ENCODE measurements at regions not wholly inside any gene's neighbourhood (a gene's known extent, or its start where the extent isn't known, plus 50 kb on each side); places are given as distances from the start of the nearest gene placed in this dataset.

DNA sequence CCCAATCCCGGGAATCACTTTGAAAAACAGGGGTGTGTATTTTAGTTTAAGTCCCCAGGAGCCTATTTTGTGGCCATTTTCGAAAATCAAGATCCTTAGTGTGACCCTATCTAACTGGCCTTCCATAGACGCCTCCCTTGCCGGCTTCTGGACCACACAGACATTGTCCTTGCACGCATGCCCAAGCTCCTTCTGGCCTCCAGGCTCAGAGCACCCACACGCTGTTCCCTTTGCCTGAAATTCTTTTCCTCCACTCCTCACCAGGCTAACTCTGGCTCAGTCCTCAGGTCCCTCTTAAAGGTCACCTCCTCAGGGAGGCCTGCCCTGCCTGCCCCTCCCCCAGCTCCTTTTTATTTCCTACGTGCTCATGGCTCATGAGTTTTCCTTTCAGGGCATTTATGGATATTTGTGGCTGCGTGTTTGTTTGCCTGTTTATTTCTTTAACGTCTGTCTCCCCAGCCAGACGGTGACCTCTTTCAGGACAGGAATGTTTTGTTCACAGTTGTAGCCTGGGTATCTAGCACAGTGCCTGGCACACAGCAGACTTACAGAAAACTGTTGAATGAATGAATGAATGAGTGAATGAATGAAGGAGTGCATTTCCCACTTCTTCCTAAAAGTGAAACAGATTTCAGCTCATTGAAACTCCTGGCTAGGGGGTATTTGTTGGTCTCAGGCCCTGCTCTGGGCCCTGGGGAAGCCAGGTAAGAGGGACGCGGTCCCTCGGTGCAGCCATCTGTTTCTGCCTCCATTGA lies 79.1 kb upstream of the IER5L start:
- TF ChIP-seq POLR2A (IDR thresholded peaks at IDR 0.05): no peak
- TF ChIP-seq, protein P1, sequence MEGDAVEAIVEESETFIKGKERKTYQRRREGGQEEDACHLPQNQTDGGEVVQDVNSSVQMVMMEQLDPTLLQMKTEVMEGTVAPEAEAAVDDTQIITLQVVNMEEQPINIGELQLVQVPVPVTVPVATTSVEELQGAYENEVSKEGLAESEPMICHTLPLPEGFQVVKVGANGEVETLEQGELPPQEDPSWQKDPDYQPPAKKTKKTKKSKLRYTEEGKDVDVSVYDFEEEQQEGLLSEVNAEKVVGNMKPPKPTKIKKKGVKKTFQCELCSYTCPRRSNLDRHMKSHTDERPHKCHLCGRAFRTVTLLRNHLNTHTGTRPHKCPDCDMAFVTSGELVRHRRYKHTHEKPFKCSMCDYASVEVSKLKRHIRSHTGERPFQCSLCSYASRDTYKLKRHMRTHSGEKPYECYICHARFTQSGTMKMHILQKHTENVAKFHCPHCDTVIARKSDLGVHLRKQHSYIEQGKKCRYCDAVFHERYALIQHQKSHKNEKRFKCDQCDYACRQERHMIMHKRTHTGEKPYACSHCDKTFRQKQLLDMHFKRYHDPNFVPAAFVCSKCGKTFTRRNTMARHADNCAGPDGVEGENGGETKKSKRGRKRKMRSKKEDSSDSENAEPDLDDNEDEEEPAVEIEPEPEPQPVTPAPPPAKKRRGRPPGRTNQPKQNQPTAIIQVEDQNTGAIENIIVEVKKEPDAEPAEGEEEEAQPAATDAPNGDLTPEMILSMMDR (IDR thresholded peaks at IDR 0.05): no peak
- Histone ChIP-seq H3K4me1 (peaks cover 6 to 50% (median 32%) of the 10 kb centered on the region in 12 donors), H3K27ac (peak overlapping the region in 3 of 12 donors; percentile 4 to 62 (median 49)), H3K4me3 (no peak overlapping the region), H3K36me3 (no peaks in the 10 kb centered on the region), H3K27me3 (peaks cover 0 to 16% (median 0%) of the 10 kb centered on the region in 9 donors), H3K9me3 (no peaks in the 10 kb centered on the region)
- WGBS, 4 donors: 84 to 90% (median 87%) methylated on average over 13 of the region's 13 CpGs
- DNase-seq (peak in 3 of 5 donors; percentile 13 to 26 (median 20)), ATAC-seq (no peak)
- intact Hi-C loops (cut with DNase I): loop anchor here in 5 of 10 donors (5.0 to 10.0 kb wide), 4 partner anchors 75 to 225 kb away; partner anchors contain the start of gene IER5L (in 2 of the 5)

DNA sequence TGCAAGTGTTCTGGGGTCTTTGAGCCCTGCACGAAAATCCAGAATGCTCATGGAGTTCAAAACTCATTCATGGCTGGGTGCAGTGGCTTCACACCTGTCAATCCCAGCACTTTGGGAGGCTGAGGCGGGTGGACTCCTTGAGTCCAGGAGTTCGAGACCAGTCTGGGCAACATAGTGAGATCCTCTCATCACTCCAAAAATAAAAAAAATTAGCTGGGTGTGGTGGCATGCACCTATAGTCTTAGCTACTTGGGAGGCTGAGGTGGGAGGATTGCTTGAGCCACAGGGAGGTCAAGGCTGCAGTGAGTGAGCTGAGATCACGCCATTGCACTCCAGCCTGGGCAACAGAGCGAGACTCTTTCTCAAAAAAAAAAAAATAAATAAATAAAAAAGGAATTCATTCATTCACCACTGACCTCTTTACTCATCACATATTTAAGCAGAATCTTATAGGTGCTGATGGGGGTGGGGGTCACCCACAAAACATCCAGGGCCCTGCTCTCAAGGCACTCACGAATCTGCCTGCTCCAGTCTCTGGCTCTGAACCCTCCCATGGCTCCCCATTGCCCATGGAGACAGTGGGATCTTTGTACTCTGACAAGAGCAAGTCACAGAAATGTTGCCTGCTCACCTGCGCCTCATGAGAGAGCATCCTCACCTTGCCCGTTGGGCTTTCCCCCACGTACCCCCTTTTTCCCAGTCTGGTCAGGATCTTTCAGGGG lies 76.7 kb upstream of the IER5L start:
- H3K36me3 ChIP-seq: no peaks in the 10 kb centered on the region
- intact Hi-C loops (cut with DNase I): loop anchor here in 7 of 10 donors (5.0 to 10.0 kb wide), 6 partner anchors 37 to 228 kb away; partner anchors contain the start of gene IER5L (in 4 of the 7)
- no peaks in the 10 kb centered on the region for H3K9me3 ChIP-seq
- H3K4me3 ChIP-seq: peak overlapping the region in 1 of 12 donors; percentile 20
- ATAC-seq: no peak
- no peak for TF ChIP-seq POLR2A (IDR thresholded peaks at IDR 0.05)
- TF ChIP-seq, protein P1 (IDR thresholded peaks at IDR 0.05): no peak
- WGBS, 4 donors: 77 to 90% (median 81%) methylated on average over 9 of the region's 9 CpGs
- peak overlapping the region in 11 of 12 donors; percentile 67 to 96 (median 87) for H3K27ac ChIP-seq
- DNase-seq: peak in 2 of 5 donors; percentile 21 to 35
- peaks cover 6 to 46% (median 29%) of the 10 kb centered on the region in 12 donors for H3K4me1 ChIP-seq
- H3K27me3 ChIP-seq: peaks cover 0 to 16% (median 0%) of the 10 kb centered on the region in 9 donors

DNA sequence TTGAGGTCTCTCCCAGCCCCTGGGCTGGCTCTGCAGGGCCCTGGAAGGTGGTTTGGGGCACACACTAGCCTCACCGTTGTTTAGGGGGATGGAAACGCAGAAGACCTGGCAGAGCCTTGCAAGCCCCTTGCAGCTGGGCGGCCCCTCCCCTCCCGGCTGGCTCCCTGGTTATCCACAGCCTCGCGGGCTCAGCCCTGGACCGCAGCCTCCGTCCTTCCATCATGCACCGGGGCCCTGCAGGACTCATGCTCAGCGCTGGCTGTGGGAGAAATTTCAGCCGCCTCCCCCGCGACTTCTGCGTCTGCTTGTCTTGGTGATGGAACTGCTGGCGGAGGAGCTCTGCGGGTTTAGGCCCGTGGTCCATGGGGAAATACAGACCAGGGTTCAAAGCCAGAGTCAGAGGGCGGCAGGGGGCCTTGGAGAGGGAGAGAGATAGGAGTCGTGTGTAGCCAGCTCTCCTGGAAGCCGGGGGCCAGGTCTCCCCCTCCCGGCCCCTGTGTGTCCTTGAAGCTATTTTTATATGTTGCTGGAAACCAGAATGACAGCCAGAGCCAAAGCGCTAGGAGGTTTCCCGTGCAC lies 75.8 kb upstream of the IER5L start:
- DNase-seq (peak; percentile 82 to 88 (median 85)), ATAC-seq (peak; percentile 79 to 86 (median 81))
- Histone ChIP-seq H3K36me3 (no peaks in the 10 kb centered on the region), H3K27me3 (peaks cover 0 to 10% (median 0%) of the 10 kb centered on the region in 9 donors), H3K4me1 (peaks cover 4 to 40% (median 26%) of the 10 kb centered on the region in 12 donors), H3K27ac (peak overlapping the region; percentile 55 to 96 (median 85)), H3K9me3 (no peaks in the 10 kb centered on the region), H3K4me3 (peak overlapping the region in 9 of 12 donors; percentile 7 to 27 (median 19))
- no peak for TF ChIP-seq POLR2A (IDR thresholded peaks at IDR 0.05)
- TF ChIP-seq, protein P1 (IDR thresholded peaks at IDR 0.05): peak in 3 of 12 donors; percentile 15 to 23 (median 15)
- intact Hi-C loops (cut with DNase I): loop anchor here in 5 of 10 donors (5.0 to 10.0 kb wide), 3 partner anchors 37 to 79 kb away; partner anchors contain the start of gene IER5L (in 4 of the 5)
- 10 to 13% (median 11%) methylated on average over 10 to 23 of the region's 23 CpGs for WGBS, 4 donors

All from heart left ventricle (tissue), 16 donors.